OCI-LY3 (cell line): ENCODE measurements at regions not wholly inside any gene's neighbourhood (a gene's known extent, or its start where the extent isn't known, plus 50 kb on each side); places are given as distances from the start of the nearest gene placed in this dataset.

ENCODE experiments used
- H2AFZ ChIP-seq: fragments of 200-600, 300-600 bp; shearing (Covaris generic); 2 replicates; pipeline ENCODE4 v1.6.0; 2014; ENCODE audit warnings: antibody characterized with exemption, low read depth, low read length
- H3K27ac ChIP-seq: fragments of 200-600, 300-600 bp; sonication (generic); 2 replicates; pipeline ENCODE4 v1.5.1; 2014; ENCODE audit warnings: mild to moderate bottlenecking, low read length, moderate library complexity, mixed read lengths
- H3K27me3 ChIP-seq: fragments of 200-600, 300-600 bp; sonication (generic); 2 replicates; pipeline ENCODE4 v1.6.1; 2014; ENCODE audit warnings: low read depth, low read length, mixed read lengths
- H3K36me3 ChIP-seq: fragments of 200-600, 300-600 bp; sonication (generic); replicated peaks from 2 replicates; pipeline ENCODE3; 2014; ENCODE audit warnings: low read depth, low read length, mixed read lengths
- H3K4me1 ChIP-seq: fragments of 300-600, 200-600 bp; sonication (generic); 2 replicates; pipeline ENCODE4 v1.6.1; 2014; ENCODE audit warnings: low read length, mixed read lengths
- H3K4me2 ChIP-seq: fragments of 200-600, 300-600 bp; sonication (generic); 2 replicates; pipeline ENCODE4 v1.6.1; 2014; ENCODE audit warnings: low read length, mixed read lengths
- H3K4me3 ChIP-seq: fragments of 300-600, 200-600 bp; sonication (generic); 2 replicates; pipeline ENCODE4 v1.5.1; 2014; ENCODE audit warnings: antibody characterized with exemption, mild to moderate bottlenecking, low read length, moderate library complexity
- H3K79me2 ChIP-seq: fragments of 300-600, 200-600 bp; shearing (Covaris generic); 2 replicates; pipeline ENCODE4 v1.6.1; 2014; ENCODE audit warnings: mild to moderate bottlenecking, low read length, mixed read lengths
- H3K9ac ChIP-seq: fragments of 300-600, 200-600 bp; shearing (Covaris generic); 2 replicates; pipeline ENCODE4 v1.6.0; 2014; ENCODE audit warnings: mild to moderate bottlenecking, low read length, moderate library complexity
- H3K9me3 ChIP-seq: fragments of 200-600, 300-600 bp; shearing (Covaris generic); 2 replicates; pipeline ENCODE4 v1.6.1; 2014; ENCODE audit warnings: low read length, mixed read lengths; ENCODE audit not compliant: insufficient read depth
- H4K20me1 ChIP-seq: fragments of 200-600, 300-600 bp; sonication (generic); 2 replicates; pipeline ENCODE4 v1.6.1; 2016; ENCODE audit warnings: low read length, mixed read lengths; ENCODE audit not compliant: insufficient read depth
- CTCF ChIP-seq: fragments of 200-600, 300-600 bp; sonication (generic); IDR thresholded peaks from 2 replicates; pipeline ENCODE4 v1.5.1; 2014; ENCODE audit warnings: antibody characterized with exemption, low read length, low read depth
- EZH2phosphoT487 ChIP-seq: fragments of 200-600 bp; shearing (Covaris generic); IDR thresholded peaks from 2 replicates; pipeline ENCODE4 v1.6.1; 2018; ENCODE audit warnings: antibody characterized with exemption, mixed run types, low read depth

- H3K9ac ChIP-seq, result no peak overlapping the region
- H3K4me2 ChIP-seq, result no peak overlapping the region
- no peaks in the 10 kb centered on the region for H3K36me3 ChIP-seq
- H3K27ac ChIP-seq, result no peak overlapping the region
- no peaks in the 10 kb centered on the region for H3K4me1 ChIP-seq
- H4K20me1 ChIP-seq, result no peaks in the 10 kb centered on the region
- H3K9me3 ChIP-seq, result no peaks in the 10 kb centered on the region
- H3K79me2 ChIP-seq, result no peaks in the 10 kb centered on the region
- TF ChIP-seq EZH2phosphoT487 (no peak), CTCF (no peak)
- H3K27me3 ChIP-seq, result no peaks in the 10 kb centered on the region
- H3K4me3 ChIP-seq, result no peak overlapping the region
- no peak overlapping the region for H2AFZ ChIP-seq
These were observed 426.7 kb downstream of the KLHL13 start for GRCh38 chrX:117689956-117690355.

- Histone ChIP-seq H4K20me1 (no peaks in the 10 kb centered on the region), H3K9ac (no peak overlapping the region), H3K27ac (no peak overlapping the region), H3K79me2 (no peaks in the 10 kb centered on the region), H3K4me3 (no peak overlapping the region), H2AFZ (no peak overlapping the region), H3K4me2 (no peak overlapping the region), H3K4me1 (no peaks in the 10 kb centered on the region), H3K9me3 (no peaks in the 10 kb centered on the region), H3K36me3 (no peaks in the 10 kb centered on the region), H3K27me3 (no peaks in the 10 kb centered on the region)
- TF ChIP-seq EZH2phosphoT487 (no peak), CTCF (no peak)
These were observed 436.3 kb downstream of the KLHL13 start for GRCh38 chrX:117680286-117680685.

DNA sequence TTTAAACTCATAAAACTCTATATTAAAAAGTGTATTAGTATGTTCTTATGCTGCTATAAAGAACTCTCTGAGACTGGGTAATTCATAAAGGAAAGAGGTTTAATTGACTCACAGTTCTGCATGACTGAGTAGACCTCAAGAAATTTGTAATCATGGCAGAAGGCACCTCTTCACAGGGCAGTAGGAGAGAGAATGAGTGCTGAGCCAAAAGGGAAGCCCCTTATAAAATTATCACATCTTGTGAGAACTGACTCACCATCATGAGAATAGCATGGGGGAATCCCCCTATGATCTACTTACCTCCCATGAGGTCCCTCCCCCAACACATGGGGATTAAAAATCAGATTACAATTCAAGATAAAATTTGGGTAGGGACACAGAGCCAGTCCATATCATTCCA is 463.2 kb downstream of the KLHL13 start:
- no peaks in the 10 kb centered on the region for H3K27me3 ChIP-seq
- H2AFZ ChIP-seq, result no peak overlapping the region
- no peaks in the 10 kb centered on the region for H3K36me3 ChIP-seq
- no peaks in the 10 kb centered on the region for H3K4me1 ChIP-seq
- TF ChIP-seq EZH2phosphoT487, result no peak
- TF ChIP-seq CTCF, result no peak
- H3K79me2 ChIP-seq, result no peaks in the 10 kb centered on the region
- H3K27ac ChIP-seq, result no peak overlapping the region
- no peaks in the 10 kb centered on the region for H4K20me1 ChIP-seq
- no peaks in the 10 kb centered on the region for H3K9me3 ChIP-seq
- no peak overlapping the region for H3K4me2 ChIP-seq
- H3K4me3 ChIP-seq, result no peak overlapping the region
- no peak overlapping the region for H3K9ac ChIP-seq

GRCh38 chrX:117645639-117646038 is 471.0 kb downstream of the KLHL13 start:
- H3K36me3 ChIP-seq, result no peaks in the 10 kb centered on the region
- H3K9me3 ChIP-seq, result no peaks in the 10 kb centered on the region
- no peaks in the 10 kb centered on the region for H4K20me1 ChIP-seq
- no peak for TF ChIP-seq EZH2phosphoT487
- TF ChIP-seq CTCF, result 0 out of 2 replicates have a peak, but pooled peaks have one; percentile 8
- no peaks in the 10 kb centered on the region for H3K4me1 ChIP-seq
- H3K27ac ChIP-seq, result no peak overlapping the region
- no peak overlapping the region for H3K4me2 ChIP-seq
- H2AFZ ChIP-seq, result no peak overlapping the region
- no peak overlapping the region for H3K9ac ChIP-seq
- H3K4me3 ChIP-seq, result no peak overlapping the region
- H3K79me2 ChIP-seq, result no peaks in the 10 kb centered on the region
- H3K27me3 ChIP-seq, result no peaks in the 10 kb centered on the region
